Sciatic nerve (tissue), 2 donors: ENCODE measurements at regions not wholly inside any gene's neighbourhood (a gene's known extent, or its start where the extent isn't known, plus 50 kb on each side); places are given as distances from the start of the nearest gene placed in this dataset.
A peak's percentile ranks its signal among the peaks of the same experiment; 100 is the strongest.

Experiments used
- ATAC-seq: fragments of 200-7000 bp; cut with Tn5 transposase; one replicate; pipeline ENCODE4 v1.9.1; 2020; ENCODE audit warnings: mild to moderate bottlenecking, moderate library complexity
- DNase-seq: peaks from one replicate; pipeline ENCODE4 v3.0.0-alpha.2; 2020; ENCODE audit warnings: low spot score
- intact Hi-C: fragments of 100-400 bp; cut with DNase I; formaldehyde crosslinking; loops from one replicate; pipeline ENCODE4 v1.14.2; 2022
- donor health status: DM: no; HTN: no; CAD: no.
- donor health status: DM: no; HTN: no; CAD: no.

DNA sequence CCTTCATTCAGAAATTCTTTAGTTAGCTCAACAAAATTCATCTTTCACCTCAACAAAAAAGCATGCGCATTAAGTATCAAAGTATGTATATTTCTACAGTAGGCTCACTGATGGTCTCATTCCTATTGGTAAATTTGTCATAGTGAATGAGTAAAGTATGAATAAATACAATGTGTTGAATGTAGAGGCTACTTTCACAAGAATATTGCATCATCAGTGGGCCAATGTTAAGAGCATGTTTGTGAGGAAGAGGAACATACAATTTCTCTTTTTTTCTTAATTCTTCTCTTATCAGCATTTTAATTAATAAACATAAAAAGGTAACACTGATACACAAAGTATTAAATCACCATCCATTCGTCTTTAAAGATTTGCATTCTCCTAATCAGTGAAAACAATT lies 505.1 kb downstream of the CETN3 start:
- DNase-seq (no peak), ATAC-seq (no peak)
- intact Hi-C loops = no loop called here

DNA sequence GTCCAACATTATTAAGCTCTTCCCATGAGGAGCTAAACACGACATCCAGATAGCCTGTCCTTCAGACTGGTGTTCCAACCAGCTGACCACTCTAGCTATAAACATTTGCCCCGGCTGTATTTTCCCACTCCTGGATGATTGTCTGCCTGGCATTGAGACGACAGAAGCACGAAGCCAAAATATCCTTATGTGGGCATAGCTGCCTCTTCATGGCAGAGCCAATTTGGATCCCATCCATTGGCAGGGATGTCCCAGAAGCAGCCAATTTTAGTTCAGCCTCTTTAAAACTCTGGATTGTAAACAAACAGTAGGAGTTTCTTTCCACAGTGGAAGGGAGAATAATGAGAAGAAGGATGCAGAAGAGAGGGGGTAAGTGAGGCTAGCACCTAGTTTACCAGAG lies 507.6 kb downstream of the CETN3 start:
- DNase-seq (no peak), ATAC-seq (peak; percentile 15)
- intact Hi-C loops = no loop called here

DNA sequence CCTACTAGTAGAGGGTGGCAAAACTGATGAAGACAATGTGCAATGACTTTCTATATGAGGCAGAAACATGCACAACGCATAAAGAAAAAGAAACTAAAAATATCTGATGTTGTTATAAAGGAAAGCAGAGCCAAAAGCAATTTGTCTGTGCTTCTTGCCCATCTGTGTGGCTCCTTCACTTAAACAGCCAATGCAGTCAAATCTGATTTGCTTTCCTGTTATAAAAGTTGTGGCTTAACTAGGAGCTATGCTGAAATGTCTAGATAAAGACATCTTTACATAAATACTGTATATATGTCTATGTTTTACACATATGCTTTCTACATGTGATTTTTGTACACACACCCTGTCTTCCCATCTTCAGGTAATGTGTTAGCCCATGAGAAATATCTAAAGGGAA lies 508.2 kb downstream of the CETN3 start:
- no peak for DNase-seq
- ATAC-seq = no peak
- intact Hi-C loops = no loop called here

DNA sequence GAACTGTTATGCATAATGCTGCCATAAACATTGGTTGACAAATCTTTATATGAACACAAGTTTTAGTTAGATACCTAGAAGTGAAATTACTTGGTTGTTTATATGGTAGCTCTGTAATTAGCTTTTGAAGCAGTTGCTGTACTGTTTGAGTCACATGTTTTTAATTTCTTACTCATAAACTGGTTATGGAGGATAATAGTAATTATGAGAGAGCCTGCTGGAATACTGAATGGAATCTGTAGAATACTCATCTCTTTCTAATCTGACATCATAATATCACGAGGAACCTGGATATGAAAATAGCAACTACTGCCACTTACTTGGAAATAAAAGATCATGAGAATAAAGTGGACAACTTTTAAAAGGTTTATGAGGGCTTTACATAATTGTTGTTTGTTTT lies 509.2 kb downstream of the CETN3 start:
- intact Hi-C loops = no loop called here
- DNase-seq = no peak
- ATAC-seq = no peak

DNA sequence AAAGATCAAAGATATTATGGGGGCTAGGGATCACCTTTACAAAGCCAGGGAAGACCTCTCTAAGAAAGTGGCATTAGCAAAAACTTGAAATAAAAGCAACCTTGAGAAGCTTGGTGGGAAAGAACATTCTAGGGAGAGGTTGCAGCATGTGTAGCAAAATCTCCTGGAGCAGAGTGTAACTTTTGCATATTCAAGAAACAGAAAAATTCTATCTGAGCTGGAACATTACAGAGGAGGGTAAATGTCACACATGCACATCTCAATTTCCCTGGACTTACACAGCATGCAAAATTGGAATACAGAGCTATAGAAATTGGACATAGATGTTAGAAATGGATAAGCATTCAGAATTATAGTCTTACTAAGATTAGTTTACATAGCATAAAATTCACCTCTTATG lies 510.0 kb downstream of the CETN3 start:
- DNase-seq = no peak
- no peak for ATAC-seq
- intact Hi-C loops = no loop called here

DNA sequence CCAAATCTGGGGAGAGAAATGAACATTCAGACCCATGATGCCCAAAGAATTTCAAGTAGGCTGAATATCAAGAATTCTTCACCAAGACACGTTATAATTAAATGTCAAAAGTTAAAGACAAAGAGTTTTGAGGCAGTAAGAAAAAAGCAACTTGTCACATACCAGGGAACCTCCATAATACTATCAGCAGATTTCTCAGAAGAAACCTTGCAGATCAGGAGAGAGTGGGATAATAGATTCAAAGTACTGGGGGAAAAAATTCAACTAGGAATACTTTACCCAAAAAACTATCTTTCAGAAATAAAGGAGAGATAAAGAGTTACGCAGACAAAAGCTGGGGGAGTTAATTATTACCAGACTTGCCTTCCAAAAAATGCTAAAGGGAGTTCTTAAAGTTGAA lies 516.0 kb downstream of the CETN3 start:
- ATAC-seq = no peak
- no peak for DNase-seq
- intact Hi-C loops = no loop called here

DNA sequence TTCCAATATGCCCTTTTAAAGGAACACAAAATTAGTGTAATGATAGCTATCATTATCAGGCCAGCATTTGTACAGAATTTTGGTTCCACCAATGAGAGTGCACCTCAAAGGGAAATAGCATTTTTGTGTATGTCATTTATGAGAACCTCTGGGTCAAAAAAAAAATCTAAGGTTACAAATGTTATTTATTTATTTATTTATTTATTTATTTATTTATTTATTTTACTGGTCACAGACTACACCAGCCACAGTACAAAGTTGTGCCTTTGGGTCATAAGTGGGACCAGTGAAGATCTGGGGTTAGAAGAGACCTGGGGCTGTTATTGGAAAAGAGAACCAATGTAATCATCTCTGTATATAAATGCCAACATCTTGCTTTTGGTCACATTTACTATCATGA lies 523.9 kb downstream of the CETN3 start:
- intact Hi-C loops = no loop called here
- DNase-seq = no peak
- no peak for ATAC-seq

DNA sequence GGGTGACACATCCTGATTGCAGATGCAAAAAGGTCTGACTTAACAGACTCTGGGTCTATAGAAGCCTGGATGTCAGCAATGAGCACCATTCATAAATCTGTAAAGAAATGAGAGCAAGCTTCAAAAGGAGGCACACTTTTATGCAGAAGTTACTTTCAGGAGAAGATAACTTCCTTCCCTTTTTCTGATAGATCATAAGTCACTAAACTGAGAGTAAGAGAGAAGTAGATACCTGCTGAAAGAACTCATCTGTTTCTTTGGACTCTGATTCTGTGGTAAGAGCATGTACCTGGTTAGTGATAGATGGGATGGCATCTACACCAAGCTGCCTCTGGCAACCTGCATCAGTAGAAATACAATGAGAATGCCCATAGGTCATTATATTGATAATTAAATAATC lies 525.6 kb downstream of the CETN3 start:
- intact Hi-C loops = no loop called here

DNA sequence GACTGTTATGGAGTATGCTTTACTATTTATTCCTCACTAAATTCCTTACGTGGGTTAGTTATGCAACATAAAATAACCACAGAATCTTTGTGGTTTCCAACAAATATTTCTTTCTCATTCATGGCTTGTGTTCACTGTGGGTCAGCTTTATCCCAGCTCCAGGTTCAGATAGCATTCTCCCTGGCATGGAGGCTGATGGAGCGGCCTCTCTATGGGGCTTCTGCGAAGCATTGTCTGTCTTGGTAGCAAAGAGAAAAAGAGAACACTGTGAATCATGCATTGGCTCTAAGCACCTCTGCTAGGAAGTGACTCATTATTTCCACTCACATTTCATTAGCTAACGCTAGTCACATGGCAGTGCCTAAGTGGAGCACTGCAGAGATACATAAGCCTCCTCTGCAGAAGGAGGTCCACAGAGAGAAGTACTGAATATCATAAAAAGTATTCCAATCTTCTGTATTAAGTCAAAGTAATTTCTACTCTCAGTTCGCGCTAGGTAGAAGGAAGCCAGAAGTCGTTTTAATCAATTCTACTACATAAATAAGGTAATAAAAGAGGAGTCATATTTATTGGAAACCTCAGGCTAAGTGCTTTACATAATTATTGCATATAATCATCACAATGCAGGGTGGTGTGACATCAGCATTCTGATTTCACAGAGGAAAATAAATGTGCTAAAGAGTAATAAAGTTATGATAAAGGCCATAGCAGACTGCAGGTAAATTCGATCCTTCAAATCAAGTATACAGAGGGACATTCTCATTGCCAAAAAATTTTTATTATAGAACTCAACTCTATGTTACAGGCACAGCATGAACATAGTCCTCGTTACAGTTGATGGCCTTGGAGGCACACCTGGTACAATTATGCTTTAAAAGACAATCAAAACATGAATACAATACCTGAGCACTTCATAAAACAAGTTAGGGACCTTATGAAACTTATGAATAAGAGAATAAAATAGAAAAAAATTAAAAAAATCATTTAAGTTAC lies 531.1 kb downstream of the CETN3 start:
- ATAC-seq (peak; percentile 41), DNase-seq (no peak)
- intact Hi-C loops = no loop called here

More for the DNA sequence above, 525.6 kb downstream of the CETN3 start:
- ATAC-seq (no peak), DNase-seq (no peak)

DNA sequence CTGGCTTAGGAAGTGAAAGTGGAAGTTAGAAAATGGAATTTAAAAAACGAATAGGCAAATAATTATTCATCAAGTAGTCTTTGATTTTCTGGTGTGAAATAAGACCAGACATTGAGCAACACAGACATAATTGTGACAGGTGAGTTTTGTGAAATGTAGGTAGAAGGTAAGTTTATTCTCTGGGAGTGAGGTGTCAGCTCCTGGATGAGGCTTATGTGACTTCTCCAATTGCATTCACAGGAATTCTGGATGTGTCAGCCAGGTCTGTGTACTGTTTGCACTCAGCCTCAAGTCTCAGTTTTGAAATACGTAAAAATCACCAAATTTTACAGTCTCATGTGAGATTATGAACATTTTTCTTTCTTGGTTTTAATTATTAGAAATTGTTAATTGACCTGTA lies 537.6 kb downstream of the CETN3 start:
- ATAC-seq = no peak
- DNase-seq = no peak
- intact Hi-C loops = no loop called here

DNA sequence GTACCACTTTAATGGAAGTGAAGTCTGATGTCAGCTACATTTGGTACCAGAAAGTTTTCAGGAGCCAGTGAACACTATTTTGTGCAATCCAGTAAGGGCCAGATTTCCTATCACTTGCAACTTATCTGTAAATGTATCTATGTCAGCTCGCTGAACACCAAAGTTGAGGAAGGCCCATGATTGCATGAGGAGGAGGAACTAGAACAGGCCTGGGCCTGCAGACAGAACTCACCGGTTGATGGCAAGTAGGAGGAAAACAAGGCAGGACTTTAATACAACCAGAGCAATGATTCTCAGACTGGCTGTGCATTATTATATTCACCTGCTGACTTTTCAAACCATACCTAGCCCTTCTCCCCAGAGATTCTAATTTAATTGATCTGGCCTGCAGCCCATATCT lies 540.2 kb downstream of the CETN3 start:
- intact Hi-C loops = no loop called here
- DNase-seq (no peak), ATAC-seq (no peak)

DNA sequence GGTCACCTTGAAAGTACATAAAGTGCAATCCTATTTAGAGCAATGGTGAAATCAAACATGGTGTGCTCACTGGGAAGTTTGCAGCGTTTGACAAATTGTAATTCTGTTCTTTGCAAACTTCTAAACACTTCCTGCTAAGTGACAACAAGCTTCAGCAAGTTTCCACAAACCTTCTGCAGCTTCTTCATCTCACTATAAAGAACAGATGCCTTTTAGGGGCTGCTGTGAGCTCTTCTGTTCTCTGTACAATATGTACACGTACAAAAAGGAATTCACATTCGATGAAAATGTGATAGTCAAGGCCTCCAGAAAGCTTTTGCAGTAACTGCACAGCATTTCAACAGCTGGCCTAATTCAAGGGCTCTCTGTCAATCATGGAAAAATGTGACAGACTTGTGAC lies 543.1 kb downstream of the CETN3 start:
- DNase-seq (no peak), ATAC-seq (no peak)
- intact Hi-C loops = no loop called here

DNA sequence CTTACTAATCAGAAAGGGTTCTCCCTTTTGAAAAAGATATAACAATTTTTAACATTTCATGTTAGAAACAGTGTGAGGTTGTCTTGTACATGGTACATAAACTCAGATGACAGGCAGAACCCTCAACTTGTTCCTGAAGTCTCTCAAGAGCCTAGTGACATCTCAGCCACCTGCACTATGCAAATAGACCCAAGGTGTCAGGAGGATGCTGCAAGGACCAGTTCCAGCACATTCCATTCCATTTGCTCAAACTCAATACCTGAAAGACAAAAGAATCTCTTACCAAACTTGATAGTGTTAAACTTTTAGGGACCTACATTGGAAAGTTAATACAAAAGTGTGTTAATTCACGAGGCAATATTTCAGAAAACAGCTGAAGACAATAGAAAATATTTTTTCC lies 544.6 kb downstream of the CETN3 start:
- intact Hi-C loops = no loop called here
- DNase-seq (no peak), ATAC-seq (no peak)

DNA sequence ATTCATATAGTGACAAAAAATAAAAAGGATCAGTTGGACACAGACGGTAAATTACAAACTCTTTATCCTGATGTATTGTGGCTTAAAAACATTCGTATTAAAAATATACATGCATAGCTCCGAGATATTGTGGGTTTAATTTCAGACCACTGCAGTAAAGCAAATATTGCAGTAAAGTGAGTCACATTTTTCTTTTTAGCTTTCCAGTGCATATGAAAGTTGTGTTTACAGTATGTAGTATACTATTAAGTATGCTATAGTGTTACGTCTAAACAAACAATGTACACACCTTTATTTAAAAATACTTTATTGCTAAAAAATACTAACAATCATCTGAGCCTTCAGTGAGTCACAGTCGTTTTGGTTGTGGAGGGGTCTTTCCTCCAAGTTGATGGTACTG lies 551.8 kb downstream of the CETN3 start:
- no peak for DNase-seq
- intact Hi-C loops = no loop called here
- ATAC-seq = no peak

DNA sequence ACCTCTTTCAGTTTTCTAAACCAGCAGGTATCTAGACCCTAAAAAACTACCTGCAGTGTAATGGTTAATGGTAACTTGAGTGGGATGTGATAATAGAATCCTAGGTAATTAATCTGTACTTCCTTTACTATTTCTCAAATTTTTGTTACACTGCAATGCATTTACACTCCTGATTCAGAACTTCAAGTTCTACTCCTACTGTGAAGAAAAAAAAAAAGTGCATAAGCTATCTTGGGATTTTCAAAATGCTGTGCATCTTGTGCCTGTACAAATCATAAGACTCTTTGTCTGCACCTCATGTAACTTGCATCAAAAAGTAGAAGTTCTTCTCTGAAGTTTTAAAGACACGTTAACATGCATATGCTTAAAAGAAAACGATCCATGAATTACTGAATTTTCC lies 554.1 kb downstream of the CETN3 start:
- ATAC-seq = no peak
- intact Hi-C loops = no loop called here
- DNase-seq = no peak

DNA sequence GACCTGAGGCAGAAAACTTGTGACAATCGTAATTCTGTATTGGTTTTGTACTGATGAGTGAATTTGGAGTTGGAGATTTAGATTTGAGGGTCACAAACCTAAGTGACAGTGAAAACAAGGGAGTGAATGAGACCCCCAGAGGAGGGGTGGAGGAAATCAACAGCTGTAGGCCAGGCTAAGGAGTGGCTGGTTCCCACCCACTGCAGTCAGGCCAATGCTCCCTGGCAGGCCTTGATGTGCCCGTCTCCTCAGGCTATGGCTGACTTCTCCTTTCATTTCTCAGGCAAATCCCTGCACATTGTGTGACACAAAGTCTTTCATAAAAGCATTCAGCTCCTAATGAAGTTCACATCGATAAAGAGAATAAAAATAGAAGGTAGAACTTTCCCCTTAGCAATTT lies 557.6 kb downstream of the CETN3 start:
- no peak for ATAC-seq
- no peak for DNase-seq
- intact Hi-C loops = no loop called here

DNA sequence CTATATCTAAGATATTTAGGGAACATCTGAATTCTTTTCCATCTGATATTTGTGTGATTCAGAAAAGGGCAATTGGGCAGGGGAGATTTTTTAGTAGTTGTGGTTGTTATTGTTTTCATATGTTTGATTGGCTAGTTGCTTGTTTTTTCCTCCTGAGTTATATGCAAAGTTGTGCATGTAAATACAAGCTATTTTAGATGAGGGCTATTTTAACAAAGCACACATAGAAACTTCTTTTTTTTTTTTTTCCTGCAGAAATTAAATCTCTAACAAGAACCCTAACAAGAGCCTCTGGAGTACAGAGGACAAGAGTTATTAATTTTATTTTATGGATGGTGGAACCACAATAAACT lies 559.1 kb downstream of the CETN3 start:
- DNase-seq (no peak), ATAC-seq (no peak)
- intact Hi-C loops = no loop called here

DNA sequence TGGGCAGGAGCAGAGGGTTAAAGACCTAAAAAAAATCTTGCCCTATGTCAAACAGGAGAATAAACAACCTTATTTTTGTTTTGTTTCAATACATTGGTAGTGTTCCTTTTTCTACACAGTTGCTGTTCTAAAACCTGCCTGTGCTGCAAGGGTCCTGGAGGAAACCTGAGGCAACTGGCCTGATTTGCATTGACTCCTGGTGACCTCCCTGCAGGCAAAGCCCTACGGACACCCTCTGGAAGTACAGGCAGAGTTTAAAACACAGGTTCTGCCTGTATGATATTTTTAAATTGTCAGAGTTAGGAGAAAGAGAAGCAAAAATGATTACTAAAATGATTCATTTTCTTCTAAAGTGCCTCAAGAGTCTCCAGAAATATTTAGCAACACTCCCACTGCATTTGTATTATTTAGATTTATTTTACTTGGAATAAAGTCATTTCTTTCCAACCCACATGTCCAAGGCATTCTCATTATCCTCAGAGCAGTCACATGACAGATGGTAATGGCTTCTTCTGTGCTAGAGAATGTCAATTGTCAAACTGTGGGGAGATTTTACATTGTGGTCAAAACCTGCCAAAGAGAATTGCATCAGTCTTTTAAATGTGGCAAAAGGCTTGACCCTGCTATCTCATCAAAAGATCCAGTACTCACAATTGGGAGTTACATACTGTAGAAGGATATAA lies 559.6 kb downstream of the CETN3 start:
- DNase-seq (no peak), ATAC-seq (no peak)
- intact Hi-C loops = no loop called here

DNA sequence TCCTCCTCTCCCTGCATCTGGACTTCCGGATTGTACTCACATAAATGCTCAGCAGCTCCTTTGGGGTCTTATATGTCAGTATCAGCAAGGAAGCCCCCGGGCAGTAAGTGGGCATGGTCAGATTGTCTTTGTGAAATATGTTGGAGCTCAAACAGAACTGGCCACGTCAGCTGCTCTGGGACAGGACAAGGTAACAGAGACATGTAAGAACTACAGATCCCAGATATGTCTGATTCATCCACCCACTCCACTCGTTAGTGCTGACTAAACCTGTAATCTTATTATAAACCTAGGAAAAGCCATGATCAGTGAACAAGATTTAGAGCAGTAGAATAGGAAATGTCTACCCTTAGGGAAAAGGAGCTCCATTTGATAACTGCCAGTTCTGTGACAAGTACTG lies 561.8 kb downstream of the CETN3 start:
- ATAC-seq (no peak), DNase-seq (no peak)
- intact Hi-C loops = no loop called here

DNA sequence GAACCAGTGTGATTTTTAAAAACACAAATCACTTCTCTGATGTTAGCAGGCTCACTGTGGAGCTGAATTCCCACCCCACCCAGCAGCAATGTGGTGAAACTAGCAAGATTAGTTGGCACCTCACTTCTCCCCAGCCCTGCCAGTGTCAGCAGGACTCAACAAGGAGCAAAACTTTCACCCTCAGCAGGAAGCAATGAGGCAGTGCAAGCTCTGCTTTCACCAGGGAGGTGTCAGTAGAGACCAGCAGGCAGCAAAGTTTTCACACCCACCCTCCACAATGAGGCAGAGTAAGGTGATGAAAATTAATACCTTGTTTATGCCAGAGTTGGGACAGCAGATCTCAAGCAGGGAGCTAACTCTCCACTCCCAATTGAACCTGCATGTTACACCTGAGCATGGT lies 565.0 kb downstream of the CETN3 start:
- ATAC-seq (no peak), DNase-seq (no peak)
- intact Hi-C loops = no loop called here

DNA sequence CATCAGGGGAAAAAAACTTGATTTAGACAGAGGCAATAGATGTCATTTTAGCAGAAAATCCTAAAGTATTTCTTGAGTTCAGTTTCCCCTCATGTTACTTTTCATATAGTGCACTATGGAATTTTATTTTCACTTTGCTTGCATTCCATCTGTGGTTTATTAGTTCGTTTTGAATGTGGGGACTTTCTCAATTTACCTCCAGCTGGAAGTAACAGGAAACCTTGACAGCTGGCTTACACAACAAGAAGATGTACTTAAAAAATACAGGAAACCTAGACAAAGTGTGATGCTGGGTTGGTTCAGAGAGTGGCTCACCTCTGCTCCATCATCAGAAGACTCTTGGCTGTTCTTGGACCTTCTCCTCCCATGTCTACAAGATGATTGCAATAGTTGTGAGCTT lies 567.0 kb downstream of the CETN3 start:
- intact Hi-C loops = no loop called here
- DNase-seq (no peak), ATAC-seq (no peak)
